GM10266 (cell line): ENCODE measurements at regions not wholly inside any gene's neighbourhood (a gene's known extent, or its start where the extent isn't known, plus 50 kb on each side); places are given as distances from the start of the nearest gene placed in this dataset.

Experiments
- DNase-seq: peaks from one replicate; pipeline ENCODE4 v3.0.0; 2012; ENCODE audit errors: extremely low spot score
- CTCF ChIP-seq: IDR thresholded peaks from 2 replicates; pipeline ENCODE4 v1.5.1; 2012; ENCODE audit warnings: mild to moderate bottlenecking, low read depth; ENCODE audit not compliant: control insufficient read depth, insufficient read depth; ENCODE audit errors: missing control alignments

- no peak for DNase-seq
- TF ChIP-seq CTCF = no peak
Measured at GRCh38 chr20:40159276-40159675, 529.8 kb downstream of the MAFB start.

DNA sequence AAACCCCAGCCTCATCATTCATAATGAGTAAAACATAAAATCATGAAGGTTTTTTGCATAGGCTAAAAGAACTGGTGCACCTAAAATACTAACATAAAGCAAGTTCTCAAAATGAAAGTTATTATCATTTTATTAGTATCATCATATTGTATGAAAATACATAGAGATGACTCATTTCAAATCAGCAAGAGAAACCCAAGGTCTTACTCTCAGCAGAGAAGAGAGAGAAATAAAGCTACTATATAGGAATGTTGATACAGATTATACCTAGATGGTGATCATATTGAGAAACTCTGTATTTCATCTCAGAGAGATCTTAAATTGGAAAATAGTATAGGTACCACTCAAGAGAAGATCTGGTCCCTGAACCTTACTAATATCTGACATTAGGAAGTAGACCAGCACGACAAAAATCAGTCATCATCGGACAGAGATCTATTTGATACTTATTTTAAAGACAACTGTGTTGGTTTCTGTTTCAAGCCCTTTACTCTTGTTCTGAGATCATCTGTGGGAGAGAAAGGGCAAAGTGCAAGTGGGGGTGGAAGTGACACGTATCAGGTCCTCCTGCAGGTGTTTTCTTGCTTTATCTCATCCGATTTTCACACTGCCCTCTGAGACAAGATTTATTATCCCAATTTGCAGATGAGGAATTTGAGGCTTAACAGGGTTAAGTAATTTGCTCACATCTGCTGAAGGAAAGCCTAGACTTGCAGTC is 532.3 kb downstream of the MAFB start:
- peak; percentile 41 for DNase-seq
- no peak for TF ChIP-seq CTCF

DNA sequence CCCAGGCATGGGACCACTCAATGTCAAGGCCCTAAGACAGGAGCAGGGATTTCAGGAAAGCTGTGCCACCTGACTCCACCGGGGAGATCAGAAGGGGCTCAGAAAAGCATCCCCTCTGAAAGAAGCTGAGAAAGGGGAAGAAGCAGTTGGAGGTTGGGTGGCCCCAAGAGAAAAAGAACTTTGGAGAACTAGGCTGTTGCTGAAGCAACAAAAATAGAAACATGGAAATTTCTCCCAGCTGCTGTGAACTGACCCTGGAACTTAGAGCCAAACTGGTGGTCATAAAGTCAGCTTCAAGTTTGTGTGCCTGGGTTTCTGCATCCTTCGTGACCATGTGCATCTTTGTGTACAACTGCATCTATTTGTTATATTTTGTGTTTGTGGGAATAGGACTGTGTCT is 534.5 kb downstream of the MAFB start:
- TF ChIP-seq CTCF = no peak
- no peak for DNase-seq

GRCh38 chr20:40148886-40149285 is 540.1 kb downstream of the MAFB start:
- DNase-seq = no peak
- TF ChIP-seq CTCF = no peak

DNA sequence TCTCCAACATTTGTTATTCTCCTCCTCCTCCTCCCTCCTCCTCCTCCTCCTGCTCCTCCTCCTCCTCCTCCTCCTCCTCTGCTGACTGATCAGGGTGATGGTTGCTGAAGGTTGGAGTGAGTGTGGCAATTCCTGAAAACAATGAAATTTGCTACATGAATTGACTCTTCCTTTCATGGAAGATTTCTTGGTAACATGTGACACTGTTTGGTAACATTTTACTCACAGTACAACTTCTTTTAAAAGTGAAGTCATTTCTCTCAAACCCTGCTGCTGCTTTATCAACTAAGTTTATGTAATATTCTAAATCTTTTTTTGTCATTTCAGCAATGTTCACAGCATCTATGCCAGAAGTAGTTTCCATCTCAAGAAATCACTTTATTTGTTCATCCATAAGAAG is 543.0 kb downstream of the MAFB start:
- TF ChIP-seq CTCF = no peak
- DNase-seq = no peak

GRCh38 chr20:40144581-40144980 is 544.5 kb downstream of the MAFB start:
- no peak for DNase-seq
- no peak for TF ChIP-seq CTCF

GRCh38 chr20:40134176-40134575 is 554.9 kb downstream of the MAFB start:
- no peak for DNase-seq
- TF ChIP-seq CTCF = no peak
